GM19239 (cell line): ENCODE measurements at regions not wholly inside any gene's neighbourhood (a gene's known extent, or its start where the extent isn't known, plus 50 kb on each side); places are given as distances from the start of the nearest gene placed in this dataset.
"Not testable (repeated sequence)": the region's sequence is repeated elsewhere in the genome, so short reads cannot be mapped to it uniquely, and the experiment has no call there.

Experiments
- DNase-seq: peaks from one replicate; pipeline ENCODE4 v3.0.0; 2011; ENCODE audit warnings: low spot score; ENCODE audit not compliant: insufficient read length
- FAIRE-seq: peaks from 2 replicates; lab custom pipeline; 2011; peaks lifted over from hg19 to GRCh38; lab: Jason Lieb, UNC

DNA sequence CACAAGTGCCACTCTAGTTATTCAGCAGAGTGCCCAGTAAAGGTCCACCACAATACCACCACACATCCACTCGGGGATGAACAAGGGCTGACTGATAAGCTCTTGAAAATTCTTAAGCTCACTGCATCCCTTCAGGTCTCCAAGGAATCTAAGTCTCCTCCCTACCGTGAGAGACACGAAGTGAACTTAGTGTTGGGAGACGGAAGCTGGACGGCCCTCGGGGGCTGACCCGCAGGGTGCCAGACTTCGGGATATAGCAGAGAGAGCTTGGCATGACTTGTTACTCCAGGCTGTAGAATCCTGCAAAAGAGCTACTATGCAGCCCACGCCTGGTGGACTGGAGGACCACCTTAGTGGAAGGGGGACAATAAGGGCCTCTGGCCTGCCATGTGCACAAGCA lies 75.1 kb downstream of the LYZL1 start:
- FAIRE-seq, DNase-seq: not testable (repeated sequence)

DNA sequence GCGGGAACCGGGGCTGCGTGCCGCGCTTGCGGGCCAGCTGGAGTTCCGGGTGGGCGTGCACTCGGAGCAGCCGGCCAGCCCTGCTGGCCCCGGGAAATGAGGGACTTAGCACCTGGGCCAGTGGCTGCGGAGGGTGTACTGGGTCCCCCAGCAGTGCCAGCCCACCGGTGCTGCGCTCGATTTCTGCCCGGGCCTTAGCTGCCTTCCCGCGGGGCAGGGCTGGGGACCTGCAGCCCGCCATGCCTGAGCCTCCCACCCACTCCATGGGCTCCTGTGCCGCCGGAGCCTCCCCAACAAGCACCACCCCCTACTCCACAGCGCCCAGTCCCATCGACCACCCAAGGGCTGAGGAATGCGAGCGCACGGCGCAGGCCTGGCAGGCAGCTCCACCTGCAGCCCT lies 77.3 kb downstream of the LYZL1 start:
- FAIRE-seq: not testable (repeated sequence)

DNA sequence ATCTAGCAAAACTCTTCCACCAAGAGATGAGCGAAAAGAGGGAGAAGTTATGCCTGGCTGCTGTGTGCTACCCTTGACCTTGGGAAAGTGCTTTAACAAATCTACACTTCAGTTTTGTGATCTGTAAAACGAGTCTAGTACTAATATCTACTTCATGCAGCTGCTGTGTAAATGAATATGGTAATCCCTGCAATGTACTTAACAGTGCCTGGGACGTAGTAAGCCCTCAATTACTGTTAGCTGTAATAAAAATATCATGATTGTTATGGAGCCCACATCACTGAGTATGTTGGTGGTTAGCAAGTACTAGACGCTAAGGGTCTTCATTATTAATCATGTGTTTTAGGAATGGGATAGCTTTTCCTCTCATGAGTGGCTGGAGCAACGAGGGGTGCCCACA lies 80.5 kb downstream of the LYZL1 start:
- FAIRE-seq (no peak), DNase-seq (no peak)

More for the DNA sequence above, 77.3 kb downstream of the LYZL1 start:
- not testable (repeated sequence) for DNase-seq

DNA sequence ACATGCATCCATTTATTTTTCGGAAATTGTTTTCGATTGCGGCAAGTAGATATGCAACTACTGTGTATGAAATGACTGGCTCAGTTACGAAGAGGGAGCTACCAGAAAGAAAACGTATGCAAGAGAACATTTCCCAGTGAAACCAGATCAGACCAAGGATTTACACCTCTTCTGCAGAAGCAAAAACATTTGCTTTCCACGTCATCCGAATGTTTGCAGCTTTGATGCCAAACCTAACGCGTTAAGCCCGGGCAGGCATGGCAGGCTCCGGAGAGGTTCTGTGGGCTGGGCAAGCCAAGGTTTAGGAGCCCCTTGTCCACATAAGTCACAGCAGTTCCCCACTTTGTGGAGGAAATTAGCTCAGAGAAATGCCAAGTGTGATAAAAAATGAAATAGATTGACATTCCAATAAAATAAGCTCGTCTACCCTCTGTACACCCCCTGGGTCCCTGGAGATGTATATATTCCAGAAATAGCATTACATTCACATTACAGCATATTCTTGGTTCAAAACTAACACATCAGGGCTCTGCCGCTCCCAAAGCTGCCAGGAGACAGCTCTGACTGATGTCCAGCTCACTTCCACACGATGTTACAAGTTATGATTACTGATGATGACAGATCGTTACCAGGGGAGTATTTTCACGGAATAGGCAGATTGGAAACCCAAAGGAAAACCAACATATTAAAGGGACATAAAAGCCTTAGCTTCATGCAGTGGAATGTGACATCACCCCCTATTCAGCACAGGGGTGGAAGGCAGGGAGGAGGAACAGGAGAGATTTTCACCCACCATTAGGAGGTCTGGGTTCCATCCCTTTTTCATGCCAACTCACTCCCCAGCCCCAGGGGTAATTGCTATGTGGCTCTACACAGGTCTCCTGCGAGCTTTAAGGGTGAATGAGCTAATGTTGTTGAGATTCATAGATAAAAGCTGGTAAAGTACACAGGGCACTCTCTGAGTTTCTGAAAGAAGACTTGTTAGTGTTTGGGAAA lies 81.5 kb downstream of the LYZL1 start:
- DNase-seq (no peak), FAIRE-seq (no peak)

DNA sequence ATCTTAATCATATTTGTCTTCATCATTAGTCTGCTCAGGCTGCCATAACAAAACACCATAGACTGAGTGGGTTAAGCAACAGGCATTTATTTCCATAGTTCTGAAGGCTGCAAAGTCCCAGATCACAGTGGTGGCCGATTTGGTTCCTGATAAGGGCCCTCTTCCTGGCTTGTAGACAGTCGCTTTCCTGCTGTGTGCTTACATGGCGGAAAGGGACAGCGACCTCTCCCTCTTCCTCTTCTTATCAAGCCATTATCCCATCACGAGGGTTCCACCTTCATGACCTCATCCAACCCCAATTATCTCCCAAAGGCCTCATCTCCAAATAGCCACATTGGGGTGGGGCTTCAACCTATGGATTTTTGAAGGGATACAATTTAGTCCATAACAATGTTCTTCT lies 84.0 kb downstream of the LYZL1 start:
- no peak for DNase-seq
- FAIRE-seq: no peak

DNA sequence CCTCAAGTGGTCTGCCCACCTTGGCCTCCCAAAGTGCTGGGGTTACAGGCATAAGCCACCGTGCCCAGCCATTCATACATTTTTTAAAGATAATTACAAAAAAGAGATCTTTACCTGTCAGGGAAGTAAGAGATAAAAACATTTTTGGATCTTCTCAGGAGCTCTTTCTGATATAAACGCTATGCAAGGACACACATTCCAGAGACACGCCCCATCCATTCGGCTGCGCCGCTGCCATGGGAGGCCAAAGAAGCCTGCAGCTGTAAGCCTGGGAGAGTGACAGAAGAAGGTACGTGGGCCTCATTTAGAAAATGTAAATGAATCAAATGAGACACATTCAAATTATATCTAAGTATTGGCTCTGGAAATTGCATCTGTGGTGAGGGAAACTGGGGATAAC lies 85.3 kb downstream of the LYZL1 start:
- DNase-seq: no peak
- FAIRE-seq: no peak

DNA sequence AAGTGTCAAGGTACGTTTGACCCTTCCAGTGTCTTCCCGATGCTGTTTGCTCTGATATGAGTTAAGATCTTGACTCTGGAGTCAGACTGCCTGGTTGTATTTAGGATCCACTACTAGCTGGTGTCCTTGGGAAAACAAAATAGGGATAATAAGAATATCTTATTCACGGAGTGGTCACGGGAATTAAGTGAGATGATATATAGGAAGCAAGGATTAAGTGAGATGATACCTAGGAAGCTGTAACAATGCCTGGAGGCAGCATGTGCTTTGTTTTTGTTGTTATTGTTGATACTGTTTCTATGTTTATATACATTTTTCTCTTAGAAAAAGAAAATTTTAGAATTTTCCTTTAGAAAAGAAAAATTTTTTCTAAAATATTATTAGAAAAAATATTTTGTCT lies 87.0 kb downstream of the LYZL1 start:
- FAIRE-seq: no peak

DNA sequence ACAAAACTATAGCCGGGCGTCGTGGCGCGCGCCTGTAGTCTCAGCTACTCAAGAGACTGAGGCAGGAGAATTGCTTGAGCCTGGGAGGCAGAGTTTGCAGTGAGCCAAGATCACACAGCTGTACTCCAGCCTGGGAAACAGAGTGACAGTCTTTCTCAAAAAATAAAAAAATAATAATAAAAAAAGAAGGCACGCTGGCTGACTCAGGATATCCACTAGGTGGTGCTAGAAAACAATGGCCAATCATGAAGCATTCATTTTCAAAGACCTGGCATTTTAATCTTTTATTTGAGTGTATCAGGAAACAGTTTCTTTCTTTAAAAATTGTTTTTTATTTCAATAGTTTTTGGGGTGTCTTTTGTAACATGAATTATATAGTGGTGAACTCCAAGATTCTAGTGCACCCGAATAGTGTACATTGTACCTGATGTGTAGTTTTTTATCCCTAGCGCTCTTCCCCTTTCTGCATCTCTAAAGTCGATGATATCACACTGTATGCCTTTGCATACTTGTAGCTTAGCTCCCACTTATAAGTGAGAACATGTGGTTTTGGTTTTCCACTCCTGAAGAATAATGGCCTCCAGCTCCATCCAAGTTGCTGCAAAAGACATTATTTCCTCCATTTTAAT lies 88.6 kb downstream of the LYZL1 start:
- no peak for DNase-seq
- no peak for FAIRE-seq

More for the DNA sequence above, 87.0 kb downstream of the LYZL1 start:
- no peak for DNase-seq

DNA sequence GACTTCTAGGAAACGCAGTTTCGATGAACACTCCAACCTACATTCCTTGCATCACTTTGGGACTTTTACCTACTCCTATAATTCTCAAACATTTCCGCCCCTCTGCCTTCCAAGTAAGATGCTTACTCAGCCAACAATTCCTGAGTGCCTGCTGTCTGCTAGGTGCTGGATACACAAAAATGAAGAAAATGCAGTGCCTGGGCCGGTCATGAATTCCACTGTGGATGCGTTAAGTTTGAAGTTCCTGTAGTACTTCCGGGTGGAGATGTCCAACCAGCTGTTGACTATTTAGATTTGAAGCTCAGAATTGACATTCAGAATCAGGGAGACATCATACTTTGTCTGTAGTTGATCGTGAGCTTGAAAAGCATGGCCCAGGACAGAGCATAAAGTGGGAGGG lies 89.2 kb downstream of the LYZL1 start:
- DNase-seq: no peak
- no peak for FAIRE-seq

DNA sequence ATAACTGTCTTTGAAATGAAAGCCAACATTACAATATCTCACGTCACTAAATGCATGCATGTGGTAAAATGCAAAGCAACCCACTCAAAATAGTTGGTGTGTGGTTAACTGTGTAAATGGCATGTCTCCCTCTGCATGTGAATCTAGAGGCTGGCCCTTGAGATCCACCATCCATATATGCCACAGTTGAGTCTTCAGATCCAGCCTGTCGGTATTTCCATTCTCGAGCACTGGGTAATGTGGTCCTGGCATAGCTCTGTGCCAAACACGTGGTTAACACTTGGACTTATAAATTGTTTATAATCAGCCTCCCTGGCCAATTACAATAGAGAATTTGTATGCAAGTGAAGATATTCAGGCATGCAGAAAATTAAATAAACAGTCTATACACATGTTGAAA lies 90.3 kb downstream of the LYZL1 start:
- FAIRE-seq: no peak

DNA sequence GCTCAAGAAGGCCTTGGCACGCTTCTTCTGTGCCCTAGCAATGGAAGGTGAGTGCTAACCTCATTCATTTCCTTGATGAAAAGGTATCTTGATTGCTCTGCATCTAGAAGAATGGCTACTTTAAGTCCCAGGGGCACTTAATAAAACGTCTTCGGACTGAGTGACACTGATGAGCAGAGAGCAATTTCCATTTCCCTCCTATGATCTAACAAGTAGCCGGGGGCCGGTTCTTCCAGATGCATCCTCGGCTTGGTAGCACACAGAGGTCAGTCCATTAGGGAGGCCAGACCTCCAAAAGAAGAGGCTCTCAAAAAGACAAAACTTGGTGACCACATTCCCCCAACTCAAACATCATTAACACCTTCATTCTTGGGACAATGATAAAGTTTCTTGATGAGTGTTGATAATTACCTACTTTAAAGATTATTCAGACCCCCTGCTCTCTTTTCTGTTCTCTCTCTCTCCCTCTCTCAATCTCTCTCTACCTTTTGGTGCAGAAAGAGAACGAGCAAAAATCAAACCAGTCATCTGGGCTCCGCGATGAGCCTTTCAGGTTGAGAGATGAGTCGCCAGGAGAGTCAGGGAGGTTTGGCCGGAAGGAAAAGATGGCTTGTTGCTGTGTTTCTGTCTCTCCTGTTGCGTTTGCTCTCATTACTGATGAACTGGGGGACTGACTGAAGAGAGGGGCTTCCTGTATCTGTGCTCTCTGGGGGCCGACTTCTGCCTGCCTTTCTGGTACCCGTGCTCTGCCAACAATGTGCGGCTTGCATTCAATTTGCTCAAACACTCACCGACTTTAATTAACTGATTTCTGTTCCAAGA lies 91.1 kb downstream of the LYZL1 start:
- DNase-seq, FAIRE-seq: not testable (repeated sequence)

More for the DNA sequence above, 90.3 kb downstream of the LYZL1 start:
- DNase-seq: no peak

DNA sequence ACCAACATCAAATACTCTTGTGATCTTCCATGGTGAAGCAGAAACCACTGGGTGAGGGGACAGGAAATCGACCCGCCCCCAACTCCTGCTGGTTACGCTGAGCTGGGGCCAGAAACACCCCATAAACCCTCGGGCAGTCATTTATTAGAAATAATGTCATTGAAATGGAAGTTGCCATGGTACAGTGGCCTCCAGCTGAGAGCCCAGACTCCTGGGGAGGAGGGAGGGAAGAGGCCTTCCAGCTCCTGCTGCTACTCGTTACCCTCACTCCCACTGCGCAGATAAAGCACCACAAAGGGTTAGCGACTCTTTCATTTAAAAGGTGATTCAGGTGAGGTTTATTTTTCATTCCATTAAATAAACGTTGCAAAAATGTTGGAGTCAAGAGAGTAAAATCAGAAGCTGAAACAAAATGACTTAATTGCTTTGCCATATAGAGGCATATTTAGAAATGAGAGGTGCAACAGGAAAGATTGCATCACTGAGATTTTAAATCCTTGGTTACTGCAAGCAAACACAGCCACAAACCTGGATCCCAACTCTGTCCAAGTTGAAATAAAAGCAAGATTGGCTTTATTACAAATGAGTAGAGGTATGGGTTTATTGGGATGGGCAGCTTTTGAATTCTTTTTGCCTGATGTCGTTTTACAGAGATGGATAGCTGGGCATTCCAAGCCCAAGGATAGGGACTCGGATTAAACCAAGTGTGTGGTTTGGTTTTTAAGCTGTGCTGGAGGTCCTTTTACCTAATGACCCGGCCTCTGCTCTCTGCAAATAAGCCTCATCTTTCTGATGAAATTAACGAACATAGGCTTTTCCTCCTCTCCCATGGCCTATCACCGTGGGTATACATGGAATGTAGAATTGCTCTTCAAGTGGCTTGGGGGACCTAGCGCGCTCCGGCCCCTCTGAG lies 92.0 kb downstream of the LYZL1 start:
- DNase-seq, FAIRE-seq: not testable (repeated sequence)

DNA sequence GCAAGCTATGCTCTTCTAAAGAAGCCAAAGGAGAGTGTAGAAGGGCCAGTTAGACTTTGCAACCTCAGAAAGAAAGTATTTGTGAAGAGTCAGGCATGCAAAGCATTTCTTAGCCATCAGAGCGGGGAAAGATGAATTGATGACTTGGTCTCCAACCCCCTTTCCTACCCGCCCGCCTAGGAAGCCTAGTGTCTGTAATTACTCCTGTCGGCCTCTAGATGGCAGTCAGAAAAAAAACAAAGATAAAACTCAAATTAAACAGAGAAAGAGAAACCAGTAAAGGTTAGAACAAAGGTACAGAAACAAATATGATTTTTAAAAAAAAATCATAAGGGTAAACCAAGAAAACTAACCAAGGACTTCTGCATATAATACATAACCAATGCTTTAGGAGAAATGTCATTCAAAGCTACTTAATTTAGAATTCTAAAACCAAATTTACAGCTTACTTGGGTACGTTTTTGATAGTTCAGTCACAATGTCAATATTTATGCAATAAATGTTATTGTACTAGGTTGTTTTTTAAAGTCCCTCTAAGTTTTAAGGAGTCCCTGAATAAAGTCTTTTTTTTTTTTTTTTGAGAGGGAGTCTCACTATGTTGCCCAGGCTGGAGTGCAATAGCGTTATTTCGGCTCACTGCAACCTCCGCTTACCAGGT lies 97.6 kb downstream of the LYZL1 start:
- FAIRE-seq (peak; percentile 44), DNase-seq (no peak)

DNA sequence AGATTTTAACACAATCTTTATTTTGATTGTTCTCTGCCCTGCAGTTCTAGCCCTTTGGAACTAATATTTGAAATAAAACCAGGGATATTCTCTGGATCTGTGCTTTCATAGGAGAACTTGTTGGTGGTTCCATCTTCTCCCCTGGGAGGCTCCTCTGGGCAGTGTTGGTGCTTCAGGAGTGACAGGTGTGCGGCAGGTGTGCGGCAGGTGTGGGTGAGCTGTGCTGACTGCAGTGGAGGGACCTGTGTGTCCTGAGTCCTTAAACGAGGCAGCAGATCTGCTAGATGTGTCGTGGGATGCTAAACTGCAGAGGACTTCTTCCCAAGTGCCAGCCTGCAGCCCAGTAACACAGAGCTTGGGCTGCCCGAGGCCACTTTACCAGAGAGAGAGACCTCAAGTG lies 98.4 kb downstream of the LYZL1 start:
- DNase-seq (no peak), FAIRE-seq (no peak)

DNA sequence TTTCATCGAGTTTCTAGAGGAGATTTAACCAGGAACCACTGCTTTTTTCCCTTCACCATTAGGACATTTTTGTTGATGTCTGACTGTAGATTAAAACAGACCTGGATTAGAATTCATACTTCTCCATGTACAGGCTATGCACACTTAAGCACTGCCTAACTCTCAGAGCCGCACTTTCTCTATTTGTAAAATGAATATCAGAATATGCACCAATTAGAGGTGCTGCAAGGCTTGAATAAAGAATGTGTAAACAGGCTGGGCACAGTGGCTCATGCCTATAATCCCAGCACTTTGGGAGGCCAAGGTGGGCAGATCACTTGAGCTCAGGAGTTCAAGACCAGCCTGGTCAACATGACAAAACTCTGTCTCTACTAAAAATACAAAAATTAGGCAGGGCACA lies 99.2 kb downstream of the LYZL1 start:
- FAIRE-seq, DNase-seq: not testable (repeated sequence)

DNA sequence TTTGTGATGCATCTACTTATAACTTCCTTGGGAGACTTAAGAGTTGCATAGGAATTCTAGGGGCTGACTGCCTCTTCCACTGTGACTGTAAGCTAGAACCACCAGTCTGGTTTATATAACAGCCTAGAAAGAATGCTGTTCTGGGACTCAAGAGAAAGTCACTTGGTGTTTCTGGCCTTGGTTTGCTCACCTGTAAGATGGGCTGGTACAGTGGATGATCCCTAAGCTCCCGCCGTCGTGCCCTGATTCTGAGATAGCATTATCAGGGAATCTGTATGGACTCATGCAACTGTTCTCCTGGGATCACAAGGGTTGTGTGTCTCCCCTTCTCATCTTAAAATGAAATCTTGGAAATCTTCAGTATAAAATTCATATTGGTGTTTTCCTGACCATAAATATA lies 100.6 kb downstream of the LYZL1 start:
- DNase-seq (no peak), FAIRE-seq (no peak)

DNA sequence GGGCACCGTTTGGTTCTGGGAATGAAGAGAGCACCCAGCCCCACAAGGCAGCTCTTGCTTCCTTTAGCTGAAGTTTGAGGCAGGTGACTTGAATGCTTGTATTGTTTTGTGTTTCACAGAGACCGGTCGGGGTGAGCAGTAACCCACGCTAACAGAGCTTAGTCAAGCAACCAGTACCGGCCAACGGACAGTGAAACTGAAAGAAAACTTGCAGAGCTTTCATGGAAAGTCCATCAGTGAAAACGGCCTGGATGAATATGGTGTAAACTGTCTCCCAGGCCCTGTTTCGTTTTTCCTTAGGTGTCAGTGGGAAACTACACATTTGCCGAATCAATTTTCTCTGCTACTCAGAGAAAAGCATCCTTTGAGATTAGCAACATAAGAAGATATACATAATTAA lies 101.1 kb downstream of the LYZL1 start:
- no peak for DNase-seq
- no peak for FAIRE-seq

DNA sequence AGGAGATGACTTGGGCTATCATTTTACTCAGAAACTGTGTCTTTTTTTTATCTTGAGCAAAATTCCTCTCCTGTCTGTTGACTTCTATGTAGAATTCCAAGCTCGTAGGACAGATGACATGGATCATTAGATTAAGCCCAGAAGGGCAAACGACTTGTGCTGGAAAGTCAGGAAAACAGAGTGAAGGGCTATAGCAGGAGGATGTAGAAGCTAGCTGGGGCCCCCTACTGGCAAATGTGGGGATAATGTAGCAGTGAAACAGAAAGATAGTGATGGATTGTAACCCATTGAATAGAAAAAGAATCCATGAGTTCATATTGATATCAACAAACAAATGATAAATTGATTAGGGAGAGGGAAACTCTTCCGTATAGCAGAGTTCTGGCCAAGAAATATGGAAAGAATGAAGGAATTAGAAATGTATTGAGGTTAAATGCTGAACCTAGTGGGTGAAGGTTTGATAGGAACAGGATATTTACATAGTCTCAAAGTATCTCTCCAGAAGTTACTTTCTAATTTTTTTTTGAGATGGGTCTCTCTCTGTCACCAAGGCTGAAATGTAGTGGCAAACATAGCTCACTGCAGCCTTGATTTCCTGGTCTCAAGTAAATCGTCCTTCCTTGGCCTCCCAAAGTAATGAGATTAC lies 103.6 kb downstream of the LYZL1 start:
- FAIRE-seq: peak; percentile 83
- DNase-seq: no peak
